HG03439 (cell line): ENCODE measurements at regions not wholly inside any gene's neighbourhood (a gene's known extent, or its start where the extent isn't known, plus 50 kb on each side); places are given as distances from the start of the nearest gene placed in this dataset.

Experiments
- ATAC-seq: cut with Tn5 transposase; IDR thresholded peaks from one replicate; pipeline ENCODE4 v1.9.1; 2021; ENCODE audit warnings: mild to moderate bottlenecking, moderate library complexity; ENCODE audit not compliant: unreplicated experiment

DNA sequence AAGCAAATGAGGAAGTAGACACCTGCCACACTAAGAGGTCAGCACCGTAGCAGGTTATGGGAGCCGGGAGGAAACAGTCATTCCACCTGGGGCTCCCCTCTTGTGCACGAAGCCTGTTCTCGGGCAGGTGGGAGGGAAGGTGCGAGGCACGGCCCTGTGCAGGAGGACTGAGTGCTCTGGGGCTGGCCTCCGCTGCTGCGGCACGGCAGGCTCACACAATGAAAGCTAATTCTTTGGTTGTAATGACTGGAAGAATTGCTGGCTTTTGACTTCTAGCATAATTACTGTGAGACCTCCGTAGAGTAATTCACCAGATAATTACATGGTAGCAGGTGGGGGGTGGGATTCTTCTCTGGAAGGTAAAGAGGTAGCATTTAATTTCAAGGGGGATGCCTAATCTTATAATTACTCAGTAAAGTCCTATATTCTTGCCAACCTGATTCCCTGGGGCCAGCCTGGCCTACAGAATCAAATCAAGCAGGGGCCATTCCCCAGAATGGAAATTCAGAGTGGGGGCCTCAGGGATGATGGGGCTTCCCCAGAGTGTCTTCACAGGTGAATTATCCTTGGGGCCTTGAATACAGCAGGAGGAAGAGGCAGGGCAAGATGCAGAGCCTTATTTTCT is 129.1 kb downstream of the TPRA1 start:
- no peak for ATAC-seq

DNA sequence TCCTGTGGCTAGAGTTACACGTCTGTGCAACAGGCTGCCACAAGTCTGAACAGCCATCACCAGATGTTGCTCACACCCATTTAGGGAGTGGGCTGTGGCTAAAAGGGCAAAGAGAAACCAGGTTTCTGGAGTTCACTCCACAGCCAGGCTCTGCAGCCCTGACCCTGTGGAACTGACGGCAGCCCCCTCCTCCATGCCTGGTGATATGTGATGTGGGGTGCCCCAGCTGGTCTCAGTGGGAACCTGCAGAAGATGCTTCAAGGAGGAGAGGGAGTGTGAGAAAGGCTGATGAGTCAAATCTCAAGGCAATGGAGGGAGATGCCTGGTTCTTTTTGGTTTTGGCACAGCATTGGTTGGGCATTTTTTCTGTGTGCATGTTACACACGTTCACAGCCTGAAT is 130.6 kb downstream of the TPRA1 start:
- ATAC-seq = no peak

DNA sequence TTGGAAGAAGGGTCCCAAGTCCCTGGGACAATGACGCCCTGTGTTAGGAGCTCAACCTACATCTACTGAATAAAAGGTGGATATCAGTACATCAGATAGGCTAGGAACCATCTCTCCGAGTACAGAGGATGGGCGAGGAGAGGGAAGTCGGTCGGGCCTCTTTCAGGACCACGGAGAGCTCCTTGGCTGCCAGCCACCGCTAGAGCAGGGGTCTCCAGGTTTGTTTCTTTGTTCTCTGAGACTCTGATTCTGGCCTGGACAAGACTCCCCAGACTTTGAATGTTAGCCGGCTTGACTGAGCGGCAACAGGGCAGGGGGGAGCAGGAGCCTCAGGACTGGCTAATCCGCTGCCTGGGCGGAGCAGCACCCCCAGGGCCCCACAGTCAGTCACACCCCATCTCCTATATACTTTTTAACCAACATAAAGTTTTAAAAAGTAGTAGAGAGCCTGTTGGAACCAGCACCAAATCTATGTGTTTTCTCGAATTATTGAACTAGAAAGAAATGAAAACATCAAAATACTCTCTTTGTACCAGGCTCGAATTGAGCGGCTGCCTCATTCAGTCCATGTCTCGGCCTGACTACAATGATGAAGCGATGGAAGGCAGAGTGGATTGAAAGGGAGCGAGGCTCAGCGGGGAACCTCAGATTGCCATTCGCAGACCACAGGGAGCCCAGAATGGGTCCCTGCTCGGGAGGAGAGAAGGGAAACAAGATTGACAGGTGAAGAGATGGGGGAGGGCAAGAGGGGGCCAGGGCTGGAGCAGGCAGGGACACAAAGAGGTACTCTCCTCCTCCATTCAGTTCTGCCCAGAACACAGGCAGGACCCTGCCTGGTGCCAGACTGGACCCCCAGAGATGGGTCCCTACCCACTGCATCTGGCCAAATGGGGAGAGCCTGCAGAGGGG is 131.6 kb downstream of the TPRA1 start:
- ATAC-seq = no peak

DNA sequence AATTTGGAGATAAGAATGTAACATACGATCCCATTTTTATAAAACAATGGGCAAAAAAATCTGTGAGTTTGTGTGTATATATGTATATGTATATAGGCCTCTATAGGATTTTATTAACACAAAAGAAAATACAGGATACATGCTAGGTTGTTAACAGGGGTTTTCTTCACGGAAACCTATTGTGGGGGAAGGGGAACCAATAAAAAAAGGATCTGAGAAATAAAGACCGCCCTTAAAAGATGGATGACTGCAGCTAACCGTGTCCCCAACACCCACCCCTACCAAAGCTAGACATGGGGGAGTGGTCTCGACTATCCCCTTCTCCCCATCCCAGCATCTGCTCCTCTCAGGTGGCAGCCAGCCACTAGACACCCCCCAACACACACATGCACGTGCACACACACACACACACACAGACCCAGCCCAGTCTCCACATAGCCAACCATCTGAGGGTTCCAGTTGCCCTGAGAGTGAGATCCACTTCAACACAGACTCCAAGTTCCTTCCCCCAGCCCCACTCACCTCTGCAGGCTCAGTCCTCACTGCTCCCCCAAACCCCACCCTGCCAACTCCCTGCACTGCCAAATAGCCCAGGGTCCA is 132.9 kb downstream of the TPRA1 start:
- no peak for ATAC-seq

DNA sequence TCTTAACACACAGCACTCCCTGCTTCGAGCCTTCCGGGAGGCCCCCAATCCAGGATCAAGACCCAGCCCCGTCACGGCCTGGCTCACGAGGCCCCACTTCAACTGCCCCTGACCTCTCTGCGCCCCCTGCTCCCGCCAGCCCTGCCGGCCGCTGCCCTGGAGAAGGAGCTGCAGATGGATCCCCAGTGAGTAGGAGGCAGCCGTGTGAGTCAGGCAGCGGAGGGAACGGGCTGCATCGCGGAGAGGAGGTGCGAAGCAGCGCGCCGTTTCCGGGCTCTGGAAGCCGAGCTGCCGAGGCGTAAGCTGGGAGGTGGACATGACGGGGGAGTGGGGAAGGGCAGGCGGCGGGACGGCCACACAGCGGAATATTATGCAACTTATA is 133.4 kb downstream of the TPRA1 start:
- ATAC-seq = no peak

DNA sequence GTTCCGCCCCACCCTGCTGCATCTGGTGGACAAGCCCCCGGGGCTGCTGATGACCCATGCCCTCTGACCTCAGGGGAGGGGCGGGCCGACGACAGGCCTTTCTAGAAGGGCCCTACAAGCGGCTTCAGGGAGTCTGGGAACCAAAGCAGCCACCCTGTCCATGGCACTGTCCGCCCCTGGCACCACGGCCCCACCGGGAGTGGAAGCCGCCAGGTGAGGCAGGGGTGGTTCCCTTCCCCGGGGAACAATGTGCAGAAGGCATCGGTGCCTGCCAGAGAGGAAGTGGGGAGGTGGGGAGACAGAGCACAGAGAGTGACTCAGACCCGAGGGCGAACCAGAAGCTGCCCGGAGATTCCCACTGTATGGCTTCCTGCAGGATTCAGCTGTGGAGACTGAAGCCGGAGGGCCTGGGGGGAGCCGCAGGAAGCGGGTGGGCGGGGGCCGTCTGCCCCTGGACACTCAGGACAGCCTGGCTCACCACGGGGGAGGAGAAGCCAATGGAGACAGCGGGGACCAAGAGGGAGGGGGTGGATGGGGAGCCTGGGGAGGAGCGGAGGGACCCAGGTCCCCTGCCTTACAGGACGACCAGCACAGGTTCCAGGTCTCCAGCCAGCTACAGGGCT is 134.0 kb downstream of the TPRA1 start:
- ATAC-seq = no peak

DNA sequence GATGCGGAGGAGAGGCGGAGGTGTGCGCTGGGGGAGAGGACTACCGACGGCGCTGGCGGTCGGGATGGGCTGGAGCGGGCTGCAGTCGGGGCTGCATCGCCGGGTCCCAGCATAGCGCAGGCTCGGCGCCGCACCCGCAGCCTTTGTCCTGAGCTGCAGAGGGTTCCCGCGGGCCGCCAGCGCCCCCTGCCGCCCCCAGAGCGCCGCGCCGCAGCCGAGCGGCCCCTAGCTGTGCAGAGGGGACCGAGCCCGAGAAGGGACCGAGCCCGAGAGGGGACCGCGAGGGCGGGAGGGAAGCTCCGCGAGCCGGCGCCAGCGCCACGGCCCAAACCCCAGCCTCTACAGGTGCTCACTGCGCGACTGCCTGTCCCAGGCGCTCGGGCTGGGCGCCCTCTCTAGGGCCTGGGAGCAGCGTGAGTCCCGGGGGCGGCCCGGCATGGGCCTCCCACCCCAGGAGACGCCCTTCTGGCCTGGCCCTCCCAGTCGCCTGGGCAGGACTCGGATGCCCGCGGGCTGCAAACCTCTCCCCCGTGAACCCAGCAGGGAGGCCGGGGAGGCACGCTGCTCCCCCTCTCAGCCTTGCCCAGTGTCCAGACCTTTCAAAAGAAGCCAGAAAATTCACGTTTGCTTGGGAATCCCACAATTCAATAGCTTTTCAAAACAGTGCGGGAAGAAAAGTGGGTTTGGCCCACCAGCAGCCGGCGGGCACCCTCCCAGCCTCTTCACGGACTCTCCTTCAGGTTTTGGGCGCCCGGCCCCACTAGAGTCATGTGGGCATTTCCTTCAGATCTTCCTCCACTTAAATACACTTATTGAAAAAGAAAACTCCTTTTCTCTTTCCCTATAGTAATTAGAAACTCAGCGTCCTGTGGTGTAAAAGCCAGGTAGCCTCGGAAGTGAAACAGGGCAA is 134.7 kb downstream of the TPRA1 start:
- ATAC-seq = peak; percentile 72

DNA sequence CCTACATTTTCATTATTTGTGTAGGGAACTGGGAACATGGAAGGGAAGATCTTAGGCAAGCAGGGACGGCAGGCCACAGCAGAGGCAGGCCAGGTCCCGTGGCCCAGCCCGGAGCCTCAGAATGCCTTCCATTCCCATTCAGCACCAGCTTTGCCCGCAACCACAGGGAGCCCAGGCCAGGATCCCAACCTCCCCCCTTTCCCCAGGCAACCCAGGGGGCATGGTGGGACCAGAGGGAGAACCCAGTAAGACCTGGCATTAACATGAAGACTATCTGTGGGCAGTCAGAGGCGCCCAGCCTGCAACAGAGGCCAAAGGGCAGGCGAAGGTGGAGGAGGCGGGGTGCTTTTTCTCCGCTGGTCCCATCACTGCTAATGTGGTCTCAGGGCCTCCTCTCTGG is 135.6 kb downstream of the TPRA1 start:
- no peak for ATAC-seq

DNA sequence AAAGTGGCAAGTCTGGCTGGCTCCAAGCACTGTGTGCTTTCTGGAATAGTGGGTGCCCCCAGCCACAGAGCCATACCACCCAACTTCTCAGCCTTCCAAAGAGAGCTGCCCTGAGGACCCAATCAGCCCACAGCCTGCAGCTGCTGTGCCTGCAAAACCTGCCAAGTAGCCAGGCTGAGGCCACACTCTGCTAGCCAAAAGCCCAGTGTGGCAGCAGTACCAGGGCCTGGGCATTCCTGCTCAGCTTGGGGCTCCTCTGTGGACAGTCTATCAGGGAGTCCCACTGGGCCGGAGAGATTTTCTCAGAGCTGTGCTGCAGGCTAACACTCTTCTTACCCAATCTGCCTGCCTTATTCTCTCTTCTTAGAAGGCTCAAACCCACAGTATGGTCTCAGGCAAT is 136.5 kb downstream of the TPRA1 start:
- no peak for ATAC-seq

DNA sequence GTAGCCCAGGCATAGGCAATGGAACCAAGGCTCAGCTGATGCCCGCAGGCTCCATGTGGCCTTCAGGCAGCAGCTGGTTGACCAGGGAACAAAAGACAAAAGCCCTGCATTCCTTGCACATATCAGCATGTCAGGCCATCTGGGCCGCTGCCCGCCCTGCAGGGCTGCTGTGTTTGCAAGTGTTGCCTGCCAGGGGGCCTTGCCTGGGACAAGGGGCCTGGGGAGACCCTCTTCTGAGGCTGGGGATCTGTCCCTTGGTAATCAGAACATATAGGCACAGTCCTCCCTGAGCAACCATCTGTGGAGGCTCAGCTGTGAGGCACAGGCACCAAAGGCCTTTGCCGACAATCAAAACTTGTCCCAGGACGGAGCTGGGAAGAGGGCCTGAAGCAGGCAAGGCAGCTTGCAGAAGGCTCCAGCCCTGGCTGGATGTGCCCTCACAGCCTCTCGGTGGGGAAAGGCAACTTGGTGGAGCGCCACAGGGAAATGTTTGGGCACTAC is 138.2 kb downstream of the TPRA1 start:
- ATAC-seq = no peak

DNA sequence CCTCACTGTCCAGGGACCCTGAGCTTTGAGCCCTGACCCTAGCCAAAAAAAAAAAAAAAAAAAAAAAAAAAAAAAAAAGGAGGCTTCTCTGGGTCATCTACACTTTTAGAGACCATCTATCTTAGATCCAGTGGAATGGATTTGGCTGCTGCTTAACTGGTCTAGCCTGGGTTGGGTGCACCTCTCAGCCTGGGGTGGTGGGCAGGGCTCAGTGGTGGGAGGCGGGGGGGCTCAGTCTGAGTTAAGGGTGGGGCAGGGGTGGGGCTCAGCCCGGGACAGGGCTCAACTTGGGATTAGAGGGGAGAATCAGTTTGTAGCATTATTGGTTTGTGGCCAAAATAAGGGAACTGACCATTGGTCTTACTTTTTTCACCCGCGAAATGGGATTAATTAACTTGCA is 139.2 kb downstream of the TPRA1 start:
- ATAC-seq = no peak

DNA sequence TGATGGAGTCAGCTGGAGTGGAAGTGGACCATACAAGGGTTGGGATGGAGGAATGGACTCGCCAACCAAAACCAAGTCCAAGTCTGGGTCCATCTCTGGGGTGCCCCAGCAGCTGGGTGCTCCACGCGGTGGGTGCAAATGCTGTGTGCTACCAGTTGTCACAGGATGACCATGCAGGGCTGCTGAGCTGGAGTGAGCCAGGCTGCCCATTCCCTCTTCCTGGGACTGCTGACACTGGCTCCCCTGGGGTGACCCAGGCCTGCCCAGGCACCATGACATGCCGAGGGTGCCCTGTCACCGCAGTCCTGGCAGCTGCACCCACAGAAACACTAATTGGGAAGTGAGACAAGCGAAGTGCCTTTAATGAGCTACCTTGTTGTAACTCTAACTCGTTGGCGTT is 140.2 kb downstream of the TPRA1 start:
- ATAC-seq = no peak

DNA sequence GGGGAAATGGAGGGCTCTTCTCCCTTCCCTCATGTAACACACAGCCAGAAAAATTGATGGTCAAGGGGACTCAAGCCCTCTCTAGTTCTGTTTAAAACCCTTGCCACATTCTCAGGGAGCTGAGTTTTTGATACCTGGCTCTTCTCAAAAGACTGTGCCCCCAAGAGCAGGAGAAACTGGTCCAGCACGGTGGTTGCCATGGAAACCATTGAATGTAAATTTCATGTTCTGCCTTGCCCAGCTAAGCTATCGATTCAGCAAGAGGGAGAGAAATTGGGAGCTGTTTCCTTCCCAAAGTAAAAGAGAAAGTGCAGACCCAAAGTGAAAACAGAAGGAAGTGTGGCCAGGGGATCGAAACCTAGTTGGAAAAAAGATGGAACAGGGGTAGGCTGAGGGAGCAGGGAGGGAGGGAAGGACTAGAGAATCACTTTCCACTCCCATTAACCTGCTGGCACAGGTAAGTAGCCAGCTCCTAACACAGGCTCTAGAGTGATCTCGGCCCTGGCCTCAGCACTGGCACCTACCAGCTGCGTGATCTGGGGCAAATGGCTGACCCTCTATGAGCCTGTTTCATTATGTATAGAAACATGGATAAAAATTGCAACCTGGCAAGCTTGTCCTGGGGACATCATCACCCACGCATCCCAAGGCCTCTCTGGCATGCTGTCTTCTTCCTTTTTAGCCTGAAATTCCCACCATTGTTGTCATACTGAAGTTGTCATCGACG is 140.9 kb downstream of the TPRA1 start:
- no peak for ATAC-seq

DNA sequence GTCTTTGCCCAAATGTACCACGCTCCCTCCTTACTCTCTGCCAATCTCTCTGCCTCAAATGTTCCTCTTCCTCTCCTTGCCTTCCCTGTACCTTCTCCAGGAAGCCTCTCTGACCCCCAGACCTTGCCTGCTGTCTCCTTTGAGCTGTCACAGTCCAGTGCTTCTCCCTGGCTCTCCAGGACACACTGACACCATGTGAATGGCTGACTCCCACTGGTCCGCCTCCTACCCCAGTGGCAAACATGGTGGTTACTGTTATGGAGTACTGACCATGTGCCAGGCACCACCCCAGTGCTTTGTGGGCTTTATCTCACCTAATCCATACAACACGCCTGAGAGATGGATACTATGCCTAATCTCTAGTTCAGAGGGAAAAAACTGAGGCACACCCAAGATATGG is 141.9 kb downstream of the TPRA1 start:
- no peak for ATAC-seq

DNA sequence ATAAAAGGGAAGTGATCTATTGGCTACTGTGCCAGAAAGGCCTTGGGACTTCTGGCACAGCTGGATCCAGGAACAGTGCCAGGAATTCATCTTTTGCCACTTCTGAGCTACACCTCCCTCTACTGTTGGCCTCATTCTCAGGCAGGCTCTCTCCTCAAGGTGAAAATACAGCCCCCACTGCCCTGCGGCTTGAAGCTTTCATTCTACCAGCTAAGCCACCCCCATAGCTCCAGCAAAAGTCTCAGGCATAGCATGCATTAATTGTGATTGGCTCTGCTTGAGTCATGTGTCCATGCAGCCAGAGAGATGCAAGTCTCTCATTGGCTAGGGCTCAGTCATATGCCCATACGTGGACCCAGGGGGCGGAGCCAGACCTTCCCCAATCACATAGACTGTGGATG is 142.4 kb downstream of the TPRA1 start:
- ATAC-seq = no peak

DNA sequence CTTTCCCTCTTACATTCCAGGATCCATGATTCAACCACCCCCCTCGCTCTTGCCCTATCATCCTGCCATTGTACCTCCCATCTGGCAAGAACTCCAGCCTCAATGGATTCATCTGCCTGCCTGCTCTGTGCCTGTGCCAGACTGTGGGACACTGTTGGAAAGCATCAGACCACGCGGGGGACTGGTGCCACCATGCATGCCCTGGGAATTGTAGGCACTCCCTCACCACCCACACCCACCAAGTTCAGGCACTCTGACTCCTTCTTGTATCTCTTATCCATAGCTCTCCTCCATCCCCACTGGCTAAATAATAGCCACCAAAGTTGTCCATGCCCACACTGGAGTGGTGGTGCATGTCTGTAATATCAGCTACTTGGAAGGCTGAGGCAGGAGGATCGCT is 143.8 kb downstream of the TPRA1 start:
- no peak for ATAC-seq

DNA sequence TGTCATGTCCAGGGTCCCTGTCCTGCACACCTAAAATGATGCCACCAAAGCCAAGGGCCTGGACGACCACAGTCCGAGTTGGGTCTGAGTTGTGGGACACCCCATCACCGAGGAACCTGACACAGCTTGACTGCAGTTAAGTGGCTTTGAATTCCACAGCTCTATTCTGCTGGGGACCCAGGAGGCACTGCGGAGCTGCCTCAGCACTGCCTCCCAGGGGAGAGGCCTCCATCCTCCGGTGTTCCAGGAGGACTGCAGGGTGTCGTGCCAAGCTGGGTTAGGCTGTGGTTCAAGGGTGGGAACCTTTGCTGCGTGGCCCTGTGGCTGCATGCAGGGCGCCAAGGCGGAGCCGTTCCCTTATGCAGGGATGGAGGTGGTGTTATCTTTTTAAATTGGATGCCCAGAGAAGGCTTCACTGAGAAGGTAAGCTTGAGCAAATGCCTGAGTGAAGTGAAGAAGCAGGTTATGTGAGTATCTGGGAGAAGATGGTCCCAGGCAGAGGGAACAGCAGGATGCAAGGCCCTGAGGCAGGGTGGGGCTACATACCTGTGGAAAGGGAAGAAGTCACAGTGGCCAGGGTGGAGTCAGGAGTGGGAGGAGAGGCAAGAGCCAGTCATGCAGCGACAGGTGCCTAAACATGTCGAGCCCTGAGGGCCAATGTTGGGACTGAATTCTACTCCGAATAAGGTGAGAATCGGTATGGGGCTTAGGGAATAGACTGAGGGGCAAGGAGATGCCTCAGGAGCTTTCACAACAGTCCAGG is 144.8 kb downstream of the TPRA1 start:
- ATAC-seq = no peak

DNA sequence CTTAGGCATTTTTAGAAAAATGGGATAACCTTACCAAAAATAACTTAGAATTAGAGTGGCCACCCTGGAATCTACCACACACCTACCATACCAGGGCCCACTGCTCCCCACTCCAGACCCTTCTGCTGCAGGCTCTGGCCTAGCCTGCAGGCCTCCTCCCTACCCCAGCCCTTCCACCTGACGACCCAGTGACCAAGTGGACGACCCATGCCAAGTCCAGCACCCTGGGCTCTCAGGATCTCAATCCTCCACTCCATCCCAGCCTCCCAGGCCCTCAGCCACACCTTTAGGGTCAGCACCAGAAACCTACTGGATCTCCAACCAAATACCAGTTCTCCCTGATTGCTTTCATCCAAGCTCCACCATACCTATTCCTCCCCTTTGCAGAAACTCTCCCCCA is 145.8 kb downstream of the TPRA1 start:
- no peak for ATAC-seq
